ENCODE measurements at regions not wholly inside any gene's neighbourhood (a gene's known extent, or its start where the extent isn't known, plus 50 kb on each side); places are given as distances from the start of the nearest gene placed in this dataset.

GRCh38 chr1:69290291-69290690, 277.4 kb upstream of the LRRC7 start:
- POLR2A ChIA-PET: no interaction called here
- no peaks in the 10 kb centered on the region for H3K9me2 ChIP-seq

DNA sequence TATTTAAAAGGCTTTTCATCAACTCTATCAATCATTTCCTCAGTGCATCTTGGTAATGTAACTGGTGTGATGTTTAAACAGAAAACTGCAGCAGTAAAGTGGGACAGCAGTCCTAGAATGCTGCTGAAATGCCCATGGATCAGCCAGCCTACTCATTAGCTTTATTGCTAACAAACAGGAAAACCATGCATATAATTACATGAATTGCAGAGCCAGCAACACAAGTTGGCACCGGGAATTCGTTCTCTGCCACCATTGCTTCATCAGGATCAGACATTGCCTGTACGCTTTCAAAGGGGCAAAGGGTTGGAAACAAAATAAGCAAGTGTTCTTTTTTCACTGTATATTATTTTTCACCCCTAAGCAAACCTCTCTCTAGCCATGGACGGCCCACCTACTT, 276.2 kb upstream of the LRRC7 start:
- Histone ChIP-seq H3K79me2 (ENCODE audit: insufficient read depth) (no peaks in the 10 kb centered on the region), H3K4me3 (ENCODE audit: low read depth in 2 of 2, low read length in 1 of 2) (no peak overlapping the region), H4K20me1 (ENCODE audit: insufficient read depth) (no peaks in the 10 kb centered on the region), H3K4me2 (no peak overlapping the region), H2AFZ (ENCODE audit: low read depth) (no peak overlapping the region), H3K4me1 (ENCODE audit: control insufficient read depth in 1 of 2, insufficient read depth in 2 of 2, low read depth in 1 of 2, low read length in 1 of 2) (no peaks in the 10 kb centered on the region), H3F3A (replicated peaks; ENCODE audit: insufficient read depth) (no peaks in the 10 kb centered on the region), H3K9me3 (no peaks in the 10 kb centered on the region), H3K27ac (ENCODE audit: low read depth in 2 of 2, low read length in 1 of 2) (no peak overlapping the region), H3K9ac (no peak overlapping the region), H3K9me2 (no peaks in the 10 kb centered on the region), H3K36me3 (replicated peaks in 1 of 2; ENCODE audit: control insufficient read depth in 1 of 2, insufficient read depth in 2 of 2, low read length in 1 of 2) (no peaks in the 10 kb centered on the region), H3K27me3 (ENCODE audit: insufficient read depth) (no peaks in the 10 kb centered on the region)
- ChIA-PET POLR2A (no interaction called here), CTCF (no interaction called here)
- WGBS (ENCODE audit: low lambda C conversion rate): 50% methylated on average over 4 of the region's 4 CpGs
- DNase-seq: no peak
- TF ChIP-seq SMC3 (IDR thresholded peaks at IDR 0.05; ENCODE audit: low read depth, low read length) (no peak), YY1 (IDR thresholded peaks at IDR 0.05; ENCODE audit: low read depth) (no peak), REST (IDR thresholded peaks at IDR 0.05; ENCODE audit: low read depth, low read length) (no peak), POLR2AphosphoS5 (IDR thresholded peaks at IDR 0.05; ENCODE audit: low read depth, low read length) (no peak), GABPA (IDR thresholded peaks at IDR 0.05; ENCODE audit: low read depth) (no peak), RCOR1 (IDR thresholded peaks at IDR 0.05; ENCODE audit: low read length) (no peak), ZBTB33 (IDR thresholded peaks at IDR 0.05; ENCODE audit: borderline replicate concordance, low read depth) (no peak), MEF2A (IDR thresholded peaks at IDR 0.05; ENCODE audit: borderline replicate concordance, low read depth) (no peak), FOXM1 (IDR thresholded peaks at IDR 0.05; ENCODE audit: low read depth) (no peak), RXRA (IDR thresholded peaks at IDR 0.05; ENCODE audit: borderline replicate concordance, low read depth) (no peak), NFIC (IDR thresholded peaks at IDR 0.05; ENCODE audit: borderline replicate concordance) (no peak), RAD21 (IDR thresholded peaks at IDR 0.05; ENCODE audit: low read length) (no peak), EP300 (IDR thresholded peaks at IDR 0.05; ENCODE audit: borderline replicate concordance in 1 of 2, low read depth in 1 of 2, low read length in 1 of 2) (no peak)

More at GRCh38 chr1:69290291-69290690, 277.4 kb upstream of the LRRC7 start:
- Histone ChIP-seq H3K4me3 (ENCODE audit: low read depth in 2 of 2, low read length in 1 of 2) (no peak overlapping the region), H4K20me1 (ENCODE audit: insufficient read depth) (no peaks in the 10 kb centered on the region), H3K79me2 (ENCODE audit: insufficient read depth) (no peaks in the 10 kb centered on the region), H3K27ac (ENCODE audit: low read depth in 2 of 2, low read length in 1 of 2) (no peak overlapping the region), H2AFZ (ENCODE audit: low read depth) (no peak overlapping the region), H3F3A (replicated peaks; ENCODE audit: insufficient read depth) (no peaks in the 10 kb centered on the region), H3K4me1 (ENCODE audit: control insufficient read depth in 1 of 2, insufficient read depth in 2 of 2, low read depth in 1 of 2, low read length in 1 of 2) (no peaks in the 10 kb centered on the region), H3K4me2 (no peak overlapping the region), H3K36me3 (replicated peaks in 1 of 2; ENCODE audit: control insufficient read depth in 1 of 2, insufficient read depth in 2 of 2, low read length in 1 of 2) (no peaks in the 10 kb centered on the region), H3K9ac (no peak overlapping the region), H3K9me3 (no peaks in the 10 kb centered on the region), H3K27me3 (ENCODE audit: insufficient read depth) (no peaks in the 10 kb centered on the region)
- TF ChIP-seq TCF12 (IDR thresholded peaks at IDR 0.05) (no peak), SIN3A (IDR thresholded peaks at IDR 0.05; ENCODE audit: borderline replicate concordance, low read depth, low read length) (no peak), EP300 (IDR thresholded peaks at IDR 0.05; ENCODE audit: borderline replicate concordance in 1 of 2, low read depth in 1 of 2, low read length in 1 of 2) (no peak), JUND (IDR thresholded peaks at IDR 0.05) (no peak), YY1 (IDR thresholded peaks at IDR 0.05; ENCODE audit: low read depth) (no peak), EZH2phosphoT487 (IDR thresholded peaks at IDR 0.05; ENCODE audit: borderline replicate concordance, low read depth) (no peak), CTCF (IDR thresholded peaks at IDR 0.05) (no peak), FOXM1 (IDR thresholded peaks at IDR 0.05; ENCODE audit: low read depth) (no peak)
- TF ChIP-seq, protein P1, sequence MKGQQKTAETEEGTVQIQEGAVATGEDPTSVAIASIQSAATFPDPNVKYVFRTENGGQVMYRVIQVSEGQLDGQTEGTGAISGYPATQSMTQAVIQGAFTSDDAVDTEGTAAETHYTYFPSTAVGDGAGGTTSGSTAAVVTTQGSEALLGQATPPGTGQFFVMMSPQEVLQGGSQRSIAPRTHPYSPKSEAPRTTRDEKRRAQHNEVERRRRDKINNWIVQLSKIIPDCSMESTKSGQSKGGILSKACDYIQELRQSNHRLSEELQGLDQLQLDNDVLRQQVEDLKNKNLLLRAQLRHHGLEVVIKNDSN (IDR thresholded peaks at IDR 0.05; ENCODE audit: borderline replicate concordance, low read depth): no peak
- no peak for DNase-seq
- CTCF ChIA-PET: no interaction called here
- WGBS (ENCODE audit: low lambda C conversion rate): 8% methylated on average over 1 of the region's 1 CpG

Measured in SK-N-SH (cell line).